ENCODE measurements at regions not wholly inside any gene's neighbourhood (a gene's known extent, or its start where the extent isn't known, plus 50 kb on each side); places are given as distances from the start of the nearest gene placed in this dataset.

- peaks cover 0 to 9% (median 2%) of the 10 kb centered on the region in 4 donors for H3K27me3 ChIP-seq (ENCODE audit: control insufficient read depth in 4 of 4, insufficient read depth in 4 of 4, low read length in 3 of 4)
- H3K9ac ChIP-seq (ENCODE audit: low read depth in 1 of 2, low read length in 2 of 2), result no peak overlapping the region
- no peak for DNase-seq (ENCODE audit: low spot score)
These were observed 234.8 kb downstream of the B3GLCT start for GRCh38 chr13:31434613-31435012.

GRCh38 chr13:31435536-31435935 is 235.8 kb downstream of the B3GLCT start:
- H3K27ac ChIP-seq (ENCODE audit: low read depth in 1 of 2, low read length in 2 of 2), result no peak overlapping the region
- no peak for DNase-seq (ENCODE audit: low spot score)
- no peak for TF ChIP-seq CTCF (IDR thresholded peaks at IDR 0.05; ENCODE audit: low read depth, low read length, missing input control)
- TF ChIP-seq NR2F2 (IDR thresholded peaks at IDR 0.05), result no peak
- TF ChIP-seq ATF3 (IDR thresholded peaks at IDR 0.05), result no peak
- TF ChIP-seq, protein P1, sequence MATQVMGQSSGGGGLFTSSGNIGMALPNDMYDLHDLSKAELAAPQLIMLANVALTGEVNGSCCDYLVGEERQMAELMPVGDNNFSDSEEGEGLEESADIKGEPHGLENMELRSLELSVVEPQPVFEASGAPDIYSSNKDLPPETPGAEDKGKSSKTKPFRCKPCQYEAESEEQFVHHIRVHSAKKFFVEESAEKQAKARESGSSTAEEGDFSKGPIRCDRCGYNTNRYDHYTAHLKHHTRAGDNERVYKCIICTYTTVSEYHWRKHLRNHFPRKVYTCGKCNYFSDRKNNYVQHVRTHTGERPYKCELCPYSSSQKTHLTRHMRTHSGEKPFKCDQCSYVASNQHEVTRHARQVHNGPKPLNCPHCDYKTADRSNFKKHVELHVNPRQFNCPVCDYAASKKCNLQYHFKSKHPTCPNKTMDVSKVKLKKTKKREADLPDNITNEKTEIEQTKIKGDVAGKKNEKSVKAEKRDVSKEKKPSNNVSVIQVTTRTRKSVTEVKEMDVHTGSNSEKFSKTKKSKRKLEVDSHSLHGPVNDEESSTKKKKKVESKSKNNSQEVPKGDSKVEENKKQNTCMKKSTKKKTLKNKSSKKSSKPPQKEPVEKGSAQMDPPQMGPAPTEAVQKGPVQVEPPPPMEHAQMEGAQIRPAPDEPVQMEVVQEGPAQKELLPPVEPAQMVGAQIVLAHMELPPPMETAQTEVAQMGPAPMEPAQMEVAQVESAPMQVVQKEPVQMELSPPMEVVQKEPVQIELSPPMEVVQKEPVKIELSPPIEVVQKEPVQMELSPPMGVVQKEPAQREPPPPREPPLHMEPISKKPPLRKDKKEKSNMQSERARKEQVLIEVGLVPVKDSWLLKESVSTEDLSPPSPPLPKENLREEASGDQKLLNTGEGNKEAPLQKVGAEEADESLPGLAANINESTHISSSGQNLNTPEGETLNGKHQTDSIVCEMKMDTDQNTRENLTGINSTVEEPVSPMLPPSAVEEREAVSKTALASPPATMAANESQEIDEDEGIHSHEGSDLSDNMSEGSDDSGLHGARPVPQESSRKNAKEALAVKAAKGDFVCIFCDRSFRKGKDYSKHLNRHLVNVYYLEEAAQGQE (IDR thresholded peaks at IDR 0.05), result no peak
- TF ChIP-seq JUND (IDR thresholded peaks at IDR 0.05), result no peak
- no peak for TF ChIP-seq HNF4G (IDR thresholded peaks at IDR 0.05)
- TF ChIP-seq RAD21 (IDR thresholded peaks at IDR 0.05), result no peak
- WGBS, result 68% methylated on average over 4 of the region's 4 CpGs
- H3K9ac ChIP-seq (ENCODE audit: low read depth in 1 of 2, low read length in 2 of 2), result no peak overlapping the region
- no peak overlapping the region for H3K4me3 ChIP-seq (ENCODE audit: low read depth in 1 of 3, low read length in 3 of 3)
- H3K36me3 ChIP-seq (ENCODE audit: control insufficient read depth in 4 of 4, insufficient read depth in 3 of 4, low read depth in 1 of 4, low read length in 3 of 4), result no peaks in the 10 kb centered on the region
- no peaks in the 10 kb centered on the region for H3K4me1 ChIP-seq (ENCODE audit: control insufficient read depth in 4 of 4, insufficient read depth in 4 of 4, low read length in 3 of 4)
- peaks cover 0 to 5% (median 2%) of the 10 kb centered on the region in 4 donors for H3K27me3 ChIP-seq (ENCODE audit: control insufficient read depth in 4 of 4, insufficient read depth in 4 of 4, low read length in 3 of 4)
- H3K9me3 ChIP-seq (ENCODE audit: control insufficient read depth in 4 of 4, low read length in 3 of 4), result no peaks in the 10 kb centered on the region

More at GRCh38 chr13:31434613-31435012, 234.8 kb downstream of the B3GLCT start:
- no peak overlapping the region for H3K4me3 ChIP-seq (ENCODE audit: low read depth in 1 of 3, low read length in 3 of 3)
- no peaks in the 10 kb centered on the region for H3K36me3 ChIP-seq (ENCODE audit: control insufficient read depth in 4 of 4, insufficient read depth in 3 of 4, low read depth in 1 of 4, low read length in 3 of 4)
- no peak for TF ChIP-seq NR2F2 (IDR thresholded peaks at IDR 0.05)
- no peak for TF ChIP-seq JUND (IDR thresholded peaks at IDR 0.05)
- TF ChIP-seq FOXA1 (IDR thresholded peaks at IDR 0.05), result no peak
- no peak for TF ChIP-seq ATF3 (IDR thresholded peaks at IDR 0.05)
- TF ChIP-seq, protein P1 (IDR thresholded peaks at IDR 0.05), result no peak
- no peak for TF ChIP-seq HNF4A (conservative IDR thresholded peaks at IDR 0.05)
- no peak for TF ChIP-seq HNF4G (IDR thresholded peaks at IDR 0.05)
- TF ChIP-seq TAF1 (conservative IDR thresholded peaks at IDR 0.05), result no peak
- TF ChIP-seq EGR1 (IDR thresholded peaks at IDR 0.05; ENCODE audit: low read depth in 2 of 2), result no peak
- no peaks in the 10 kb centered on the region for H3K9me3 ChIP-seq (ENCODE audit: control insufficient read depth in 4 of 4, low read length in 3 of 4)
- 65% methylated on average over 8 of the region's 8 CpGs for WGBS
- H3K4me1 ChIP-seq (ENCODE audit: control insufficient read depth in 4 of 4, insufficient read depth in 4 of 4, low read length in 3 of 4), result no peaks in the 10 kb centered on the region
- no peak overlapping the region for H3K27ac ChIP-seq (ENCODE audit: low read depth in 1 of 2, low read length in 2 of 2)
